DMS79 treated with DMSO at 0.1 percent for 48 hours (cell line): ENCODE measurements at regions not wholly inside any gene's neighbourhood (a gene's known extent, or its start where the extent isn't known, plus 50 kb on each side); places are given as distances from the start of the nearest gene placed in this dataset.
"Not testable (repeated sequence)": the region's sequence is repeated elsewhere in the genome, so short reads cannot be mapped to it uniquely, and the experiment has no call there.

ENCODE experiments used
- DNase-seq: peaks from one replicate; lab custom pipeline; 2025; lab: John Stamatoyannopoulos, UW

DNA sequence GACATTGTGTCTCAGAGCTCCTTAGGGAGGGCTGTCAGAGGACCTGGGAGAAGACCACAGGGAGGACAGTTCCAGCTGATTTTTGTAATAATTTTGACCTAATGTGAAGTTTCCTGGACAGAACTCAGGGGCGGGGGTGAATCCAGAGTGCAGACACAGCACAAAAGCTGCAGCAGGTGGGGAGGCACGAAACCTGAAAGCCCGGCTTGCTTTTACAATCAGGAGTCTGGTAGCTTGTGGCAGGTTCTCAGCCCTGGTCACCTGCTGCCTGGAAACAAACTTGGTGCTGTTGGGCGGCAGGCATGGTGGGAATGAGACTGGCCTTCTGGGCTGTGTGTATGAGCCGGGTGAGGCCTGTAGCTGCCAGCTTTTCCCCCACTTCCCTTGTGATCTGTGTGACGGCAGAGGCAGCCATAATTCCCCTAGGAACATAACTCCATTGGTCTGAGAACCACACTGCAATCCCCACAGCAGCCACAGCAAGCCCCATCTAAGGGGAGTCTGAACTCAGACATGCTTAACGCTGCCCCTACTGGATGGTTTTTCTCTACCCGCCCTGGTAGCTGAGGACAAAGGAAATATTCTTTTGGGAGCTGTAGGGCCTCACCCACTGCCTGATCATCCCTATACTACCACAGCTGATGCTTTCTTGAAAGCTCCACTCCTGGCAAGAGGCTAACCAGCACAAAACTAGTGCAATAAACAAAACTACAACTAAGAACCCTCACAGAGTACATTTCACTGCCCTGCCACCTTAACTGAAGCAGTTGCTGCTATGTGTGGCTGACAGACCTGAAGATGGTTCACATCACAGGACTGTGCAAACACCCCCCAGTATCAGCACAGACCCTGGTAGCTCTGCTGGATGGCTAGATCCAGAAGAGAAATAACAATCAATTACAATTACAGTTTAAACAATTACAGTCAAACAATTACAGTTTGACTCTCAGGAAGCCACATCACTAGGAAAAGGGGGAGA is 1055.1 kb upstream of the GJE1 start:
- DNase-seq, result no peak

DNA sequence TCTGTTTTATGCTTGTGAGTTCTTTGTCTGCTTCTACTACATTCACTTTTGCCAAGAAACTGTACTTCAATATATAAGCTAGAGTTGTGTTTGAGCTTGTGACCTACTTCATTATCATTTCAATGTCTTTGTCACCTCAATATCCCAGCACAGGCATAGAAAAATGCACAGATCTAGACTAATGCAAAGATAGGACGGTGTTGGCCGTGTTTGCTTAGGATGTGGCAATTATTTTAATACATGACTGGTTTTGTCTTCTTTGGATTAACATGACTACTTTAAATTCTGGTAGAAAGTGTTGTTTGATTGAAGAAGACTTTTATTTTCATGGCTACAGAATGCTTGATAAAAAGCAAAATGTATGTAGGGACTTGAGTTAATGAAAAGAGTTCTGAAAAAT is 1075.0 kb upstream of the GJE1 start:
- DNase-seq, result no peak

- no peak for DNase-seq
Observed at GRCh38 chr6:141056945-141057625, 1075.6 kb upstream of the GJE1 start.

DNA sequence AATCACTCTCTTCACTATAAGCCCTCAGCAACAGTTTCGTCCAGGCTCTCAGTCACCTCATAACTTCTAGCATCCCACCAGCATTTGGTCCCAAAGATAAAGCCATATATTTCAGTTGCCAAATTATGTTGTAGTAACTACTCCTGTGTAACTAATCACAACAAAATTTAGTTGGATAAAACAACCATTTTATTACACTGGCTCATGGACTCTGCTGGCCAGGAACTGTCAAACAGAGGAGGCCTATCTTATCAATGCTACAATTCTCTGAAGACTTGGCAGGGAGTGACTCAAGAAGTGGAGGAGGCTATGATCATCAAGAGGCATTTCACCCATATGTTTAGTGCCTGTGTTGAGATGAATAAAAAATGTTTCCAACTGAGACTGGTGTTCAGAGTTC is 1082.3 kb upstream of the GJE1 start:
- DNase-seq, result no peak

DNA sequence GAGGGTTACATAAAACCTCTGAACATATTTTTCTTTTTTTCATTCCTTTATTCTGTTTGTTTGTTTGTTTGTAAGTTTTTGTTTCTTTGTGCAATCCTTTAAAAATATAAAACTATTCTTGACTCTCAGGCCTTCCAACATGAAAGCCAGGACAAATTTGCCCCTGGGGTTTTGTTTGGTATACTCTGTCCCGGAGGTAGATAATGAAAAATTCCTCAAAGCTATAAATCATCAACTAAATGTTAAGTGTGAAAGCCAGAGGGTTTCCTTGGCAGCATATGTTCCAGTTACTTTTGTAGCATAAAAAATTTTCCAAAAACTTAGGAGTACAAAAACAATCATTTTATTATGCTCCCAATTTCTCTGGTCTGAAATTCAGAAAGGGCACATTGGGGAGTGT is 1084.3 kb upstream of the GJE1 start:
- DNase-seq, result no peak

- DNase-seq, result not testable (repeated sequence)
Observed at GRCh38 chr6:141046496-141046895, 1086.2 kb upstream of the GJE1 start.

GRCh38 chr6:141041596-141042087 is 1091.1 kb upstream of the GJE1 start:
- no peak for DNase-seq

- no peak for DNase-seq
Observed at GRCh38 chr6:141035312-141036200, 1097.2 kb upstream of the GJE1 start.

DNA sequence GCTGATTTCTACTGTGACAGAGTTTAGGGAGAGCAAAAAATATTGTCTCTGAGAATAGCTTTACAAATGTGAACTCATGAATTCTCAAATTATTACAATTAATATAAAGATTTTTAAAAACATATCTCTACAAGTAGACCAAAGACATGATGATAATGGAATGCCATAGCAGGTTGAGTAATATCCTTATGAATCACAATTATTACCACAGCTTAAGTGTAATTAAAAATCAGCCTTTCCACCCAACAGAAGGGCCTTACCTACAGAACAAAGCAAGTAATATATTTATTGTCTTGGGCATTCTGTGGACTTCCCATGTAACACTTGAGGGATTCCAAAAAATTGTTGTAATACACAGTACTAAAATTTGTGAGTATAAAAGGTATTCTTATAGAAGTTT is 1099.6 kb upstream of the GJE1 start:
- DNase-seq, result no peak

DNA sequence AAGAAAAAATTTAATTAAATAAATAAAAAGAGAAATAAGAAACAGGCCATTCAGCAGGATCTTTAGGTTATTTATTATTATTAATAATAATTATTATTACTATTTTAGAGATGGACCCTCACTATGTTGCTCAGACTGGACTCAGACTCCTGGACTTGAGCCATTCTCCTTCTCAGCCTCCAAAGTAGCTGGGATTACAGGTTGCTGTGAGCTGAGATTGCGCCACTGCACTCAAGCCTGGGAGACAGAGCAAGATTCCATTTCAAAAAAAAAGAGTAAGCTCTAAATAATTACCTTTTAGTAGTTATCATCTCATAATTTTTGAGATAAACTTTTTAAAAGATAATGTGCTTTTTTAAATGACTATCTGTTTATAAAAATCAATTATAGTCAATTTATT is 1102.8 kb upstream of the GJE1 start:
- DNase-seq, result no peak

- no peak for DNase-seq
Observed at GRCh38 chr6:141028791-141029280, 1103.9 kb upstream of the GJE1 start.

- DNase-seq, result no peak
Observed at GRCh38 chr6:141026504-141026903, 1106.2 kb upstream of the GJE1 start.

DNA sequence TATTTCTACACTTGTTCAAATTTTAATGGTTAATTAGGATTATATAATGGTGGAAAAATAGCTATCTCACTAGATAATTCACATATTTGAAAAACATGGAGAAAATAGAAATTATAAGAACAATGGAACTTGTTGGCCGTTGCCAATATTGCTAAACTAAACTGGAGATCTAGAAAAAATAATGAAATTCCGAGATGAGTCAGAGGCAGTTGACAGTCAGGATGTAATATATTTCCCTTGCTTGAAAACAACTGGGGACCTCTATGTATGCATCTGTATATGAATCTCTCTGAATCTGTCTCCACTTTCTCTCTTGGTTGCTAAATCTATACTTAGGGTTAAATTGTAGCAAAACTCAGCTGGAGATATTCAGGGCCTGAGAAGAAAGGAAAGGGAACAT is 1108.2 kb upstream of the GJE1 start:
- no peak for DNase-seq

DNA sequence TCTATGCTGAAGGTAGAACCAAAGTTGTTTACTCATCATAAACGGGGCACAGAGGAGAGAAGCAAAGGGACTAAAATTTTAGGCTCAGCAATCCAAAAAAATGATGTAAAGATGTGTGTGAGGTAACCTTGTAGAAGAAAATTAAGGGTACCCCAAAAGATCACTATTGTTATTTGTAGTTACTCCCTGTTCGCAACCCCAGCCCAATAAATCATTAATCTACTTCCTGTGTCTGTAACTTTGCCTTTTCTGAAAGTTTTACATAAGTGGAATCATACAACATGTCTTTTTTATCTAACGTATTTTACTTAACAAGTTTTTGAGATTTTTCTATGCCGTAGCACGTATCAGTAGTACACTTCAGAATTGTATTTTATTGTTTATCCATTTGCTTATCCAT is 1114.8 kb upstream of the GJE1 start:
- no peak for DNase-seq

- no peak for DNase-seq
Observed at GRCh38 chr6:141000917-141001316, 1131.8 kb upstream of the GJE1 start.

DNA sequence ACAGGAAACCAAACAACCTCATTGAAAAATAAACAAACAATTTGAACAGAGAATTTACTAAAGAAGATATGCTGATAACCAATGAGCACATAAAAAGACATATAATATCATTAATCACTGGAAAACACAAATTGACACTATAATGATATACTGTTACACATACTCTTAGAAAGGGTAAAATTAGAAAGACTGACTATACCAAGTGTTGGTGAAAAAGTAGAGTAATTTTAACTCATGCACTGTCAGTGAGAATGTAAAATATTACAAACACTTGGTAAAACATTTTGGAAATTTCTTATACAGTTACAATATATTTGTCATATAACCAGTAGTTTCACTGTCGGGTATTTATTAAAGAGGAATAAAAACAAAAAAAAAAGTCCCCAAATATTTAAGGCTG is 1139.2 kb upstream of the GJE1 start:
- no peak for DNase-seq

DNA sequence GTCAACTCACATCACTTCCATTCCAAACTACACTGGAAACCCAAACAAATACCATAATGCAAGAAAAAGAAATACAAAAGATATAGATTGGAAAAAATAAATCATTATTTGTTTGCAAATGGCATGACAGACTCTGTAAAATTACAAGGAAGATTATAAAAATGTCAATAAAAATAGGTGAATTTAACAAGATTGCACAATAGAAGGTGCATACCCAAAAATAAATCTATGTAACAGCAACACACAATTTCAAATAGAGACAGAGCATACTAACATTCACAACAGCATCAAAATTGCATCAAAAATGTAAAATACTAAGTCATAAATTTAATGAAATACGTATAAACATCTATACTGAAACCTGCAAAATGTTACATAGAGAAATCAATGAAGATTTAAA is 1140.0 kb upstream of the GJE1 start:
- no peak for DNase-seq

GRCh38 chr6:140988780-140989179 is 1143.9 kb upstream of the GJE1 start:
- peak; percentile 23 for DNase-seq

GRCh38 chr6:140987364-140988155 is 1145.2 kb upstream of the GJE1 start:
- DNase-seq, result no peak

DNA sequence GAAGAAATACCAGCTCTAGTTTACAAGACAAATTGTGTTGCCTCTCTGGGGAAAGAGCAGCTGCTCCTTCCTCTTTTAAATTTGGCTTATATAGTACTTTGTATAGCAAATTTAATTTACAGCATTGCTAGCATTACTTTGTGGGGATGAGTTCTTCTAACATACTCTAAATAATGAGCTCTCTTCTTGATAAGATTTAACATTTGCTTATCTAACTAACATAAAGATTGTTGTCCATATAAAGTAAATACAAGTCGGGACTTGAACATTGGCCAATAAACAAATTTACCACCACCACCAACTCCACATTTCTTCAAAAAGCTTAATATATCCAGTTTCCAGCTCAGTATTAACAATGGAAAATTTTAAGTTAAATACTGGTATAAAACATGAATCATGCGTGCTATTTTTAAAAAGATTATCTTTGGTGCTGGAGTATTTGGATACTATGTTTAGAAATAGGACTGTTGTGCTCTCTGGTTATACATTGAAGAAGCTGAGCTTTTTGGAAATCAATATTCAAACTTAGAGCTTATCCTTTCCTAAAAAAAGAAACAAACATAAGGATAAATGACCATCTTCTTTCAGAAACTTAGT is 1146.9 kb upstream of the GJE1 start:
- DNase-seq, result no peak
